Jurkat, Clone E6-1 (cell line): ENCODE measurements at regions not wholly inside any gene's neighbourhood (a gene's known extent, or its start where the extent isn't known, plus 50 kb on each side); places are given as distances from the start of the nearest gene placed in this dataset.
A peak's percentile ranks its signal among the peaks of the same experiment; 100 is the strongest.

Experiments
- DNase-seq: peaks from one replicate; pipeline ENCODE4 v3.0.0-alpha.2; 2011; ENCODE audit warnings: low read depth, low spot score
- H3K4me3 ChIP-seq: 2 replicates; pipeline ENCODE4 v1.5.1; 2011; ENCODE audit warnings: mild to moderate bottlenecking, low read length, control low read depth, moderate library complexity

DNA sequence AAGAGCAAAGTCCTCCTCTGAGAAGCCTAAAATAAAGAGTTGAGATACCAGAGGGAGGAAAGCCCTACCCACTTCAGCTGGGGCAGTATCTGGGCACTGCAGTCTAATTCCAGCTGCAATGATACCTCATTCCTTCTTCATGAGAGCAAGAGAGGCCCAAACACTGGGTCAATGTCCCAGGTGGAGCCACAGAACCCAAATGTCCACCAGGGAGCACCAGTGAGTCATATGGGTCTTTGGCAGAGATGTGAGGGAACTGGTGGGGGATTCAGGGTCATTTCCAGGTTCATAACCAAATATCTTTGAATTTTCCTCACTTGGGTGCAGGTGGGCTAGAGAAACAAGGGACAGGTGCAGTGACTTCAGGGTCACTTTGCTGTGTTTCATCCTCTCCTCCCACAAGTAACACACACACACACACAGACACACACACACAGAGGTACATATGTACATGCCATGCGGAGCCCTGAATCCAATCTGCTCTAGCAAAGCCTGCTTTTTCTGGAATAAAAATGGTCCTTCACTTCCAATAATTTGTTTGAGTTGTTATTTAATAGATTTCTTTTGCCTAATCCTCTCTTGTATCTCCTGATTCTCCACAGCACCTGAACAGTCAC lies 585.4 kb downstream of the SOX6 start:
- peak; percentile 12 for DNase-seq
- H3K4me3 ChIP-seq: no peak overlapping the region

DNA sequence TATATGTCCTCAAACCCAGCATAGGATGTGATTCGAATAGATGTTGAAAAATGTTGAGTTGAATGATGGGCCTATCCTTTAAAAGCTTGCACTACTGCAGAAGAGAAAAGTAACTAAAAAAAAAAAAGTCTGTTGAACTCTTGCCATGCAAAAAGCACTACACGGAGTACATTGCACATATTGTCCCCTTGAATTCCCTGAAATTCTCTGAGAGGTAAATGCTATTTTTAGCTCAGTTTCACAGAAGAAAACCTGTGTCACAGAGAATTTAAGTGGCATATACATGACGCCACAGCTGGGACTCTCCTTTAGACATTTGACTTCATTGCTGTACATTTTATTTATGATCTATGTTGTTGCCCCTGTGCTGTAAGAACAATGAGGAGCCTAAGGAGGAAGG lies 583.8 kb downstream of the SOX6 start:
- DNase-seq: no peak

DNA sequence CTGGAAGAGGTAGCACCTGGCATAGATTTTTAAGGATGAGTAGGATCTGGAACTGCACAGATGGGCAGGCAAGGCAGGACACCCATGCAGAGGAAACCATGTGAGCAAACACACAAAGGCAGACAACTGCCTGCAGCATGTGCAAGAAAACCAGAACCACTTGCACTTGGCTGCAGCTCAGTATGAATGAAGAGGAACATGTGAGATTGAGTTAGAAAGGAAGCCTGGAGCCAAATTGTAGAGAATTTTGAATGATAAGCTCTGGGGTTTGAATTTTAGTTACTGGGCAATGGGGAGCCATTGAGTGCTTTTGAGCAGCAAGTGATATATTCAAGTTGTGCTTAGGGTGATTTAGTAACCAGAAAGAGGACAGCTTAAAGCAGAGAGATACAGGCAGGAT lies 583.4 kb downstream of the SOX6 start:
- no peak overlapping the region for H3K4me3 ChIP-seq
- DNase-seq: no peak

More for the DNA sequence above, 583.8 kb downstream of the SOX6 start:
- H3K4me3 ChIP-seq: no peak overlapping the region

DNA sequence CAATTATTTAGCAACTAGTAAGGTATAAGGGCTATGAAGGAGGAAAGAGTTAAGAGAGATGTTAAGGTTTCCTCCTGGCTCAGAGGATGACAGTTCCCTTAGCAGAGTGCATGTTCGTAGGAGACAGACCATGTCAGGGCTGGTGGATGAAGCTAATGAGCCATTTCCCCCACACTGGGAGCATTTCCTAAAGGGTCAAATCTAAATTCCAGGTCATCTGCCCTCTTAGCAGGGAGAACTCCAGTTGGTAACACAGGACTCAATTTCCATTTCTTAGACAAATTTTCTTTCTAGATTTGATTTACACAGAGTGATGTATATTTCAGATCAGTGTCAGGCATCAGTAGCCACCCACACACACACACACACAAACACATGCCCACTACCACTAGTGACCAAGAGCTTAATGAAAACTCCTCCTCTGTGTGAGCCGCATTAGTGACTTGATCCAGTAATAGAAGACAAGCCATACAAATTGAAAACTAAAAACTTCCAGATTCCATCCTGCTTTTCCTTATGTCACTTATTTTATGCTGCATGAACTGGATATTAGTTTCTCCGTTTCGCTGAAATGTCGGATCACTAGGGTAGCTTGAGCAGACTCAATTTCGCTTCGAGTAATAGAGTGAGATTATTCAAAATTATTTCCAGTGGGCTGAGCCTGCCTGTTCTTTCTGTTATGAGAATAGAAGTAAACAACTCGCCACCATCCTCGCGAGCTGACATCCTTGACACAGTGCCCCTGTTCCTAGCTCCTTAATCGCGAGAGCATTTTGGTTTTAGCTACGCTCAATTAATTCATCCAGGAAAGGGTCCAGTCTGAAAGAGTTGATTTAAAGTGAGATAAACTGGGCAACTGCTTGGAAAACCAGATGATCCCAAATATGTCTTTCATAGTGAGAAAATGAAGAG lies 582.6 kb downstream of the SOX6 start:
- no peak for DNase-seq
- H3K4me3 ChIP-seq: no peak overlapping the region

DNA sequence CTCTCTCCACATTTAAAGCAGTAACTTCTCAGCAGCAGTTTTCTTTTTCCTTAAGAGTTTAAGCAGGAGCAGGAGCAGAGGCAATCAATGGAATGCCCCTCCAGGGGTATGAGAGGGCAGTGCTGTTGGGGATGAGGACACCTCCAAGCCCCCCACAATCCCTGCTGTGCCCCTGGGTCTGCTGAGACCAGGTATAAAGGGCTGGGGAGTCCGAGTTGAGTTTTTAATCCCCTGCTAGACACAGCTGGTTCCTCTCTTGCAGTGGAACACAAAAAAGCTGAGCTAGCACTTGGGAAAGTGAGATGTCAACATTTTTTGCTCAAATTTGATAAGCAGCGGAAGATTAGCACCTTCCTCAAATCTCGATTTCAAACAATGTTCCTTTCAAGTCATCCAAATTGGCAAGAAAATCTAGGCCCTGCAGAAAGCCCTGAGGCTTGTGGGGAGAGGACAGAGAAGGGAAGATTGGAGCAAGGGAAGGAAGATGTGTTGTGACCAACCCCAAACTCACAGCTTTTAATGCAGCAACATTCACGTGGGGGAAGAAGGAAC lies 581.9 kb downstream of the SOX6 start:
- no peak for DNase-seq
- no peak overlapping the region for H3K4me3 ChIP-seq

DNA sequence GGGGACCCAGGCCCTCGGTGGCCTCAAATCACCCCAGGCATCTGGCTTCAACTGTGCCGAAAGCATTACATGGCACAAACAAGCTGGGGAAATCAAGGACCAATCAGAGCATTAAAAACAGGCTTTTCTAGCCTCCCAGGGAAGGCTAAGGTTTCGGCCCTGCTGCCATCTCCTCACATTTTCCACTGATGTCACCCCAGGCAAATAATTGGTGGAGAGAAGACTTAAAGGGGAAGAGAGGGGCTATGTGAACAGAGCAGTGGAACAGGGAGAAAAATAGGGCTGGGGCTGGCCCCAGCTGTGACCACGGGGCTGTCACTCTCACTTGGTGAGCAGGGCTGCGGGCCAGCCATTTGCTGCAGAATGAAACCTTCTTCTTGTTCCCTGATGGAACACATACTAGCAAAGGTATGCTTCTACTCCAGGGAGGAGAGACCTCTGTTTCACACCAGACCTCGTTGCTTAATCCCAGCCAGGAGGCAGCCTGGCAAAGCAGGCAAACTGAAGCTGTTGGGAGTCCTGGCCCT lies 581.3 kb downstream of the SOX6 start:
- DNase-seq: no peak

DNA sequence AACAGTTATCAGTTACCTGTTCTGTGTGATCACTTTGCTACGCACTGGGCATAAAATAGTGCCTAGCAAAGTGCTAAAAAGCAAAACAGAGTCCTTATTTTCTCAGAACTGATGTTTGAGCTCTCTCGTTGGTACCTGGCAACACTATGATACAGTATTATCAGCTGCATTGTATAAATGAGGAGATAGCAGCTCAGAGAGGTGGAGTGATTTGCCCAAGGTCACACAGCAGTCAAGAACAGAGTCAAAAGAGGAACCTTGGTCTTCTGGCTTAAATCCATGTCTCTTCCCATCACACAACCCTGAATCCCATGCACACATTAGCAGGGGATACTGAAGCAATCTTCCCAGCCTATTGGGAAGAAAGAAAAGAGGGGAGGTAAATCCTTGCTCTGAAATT lies 580.5 kb downstream of the SOX6 start:
- DNase-seq: no peak
- H3K4me3 ChIP-seq: no peak overlapping the region

More for the DNA sequence above, 581.3 kb downstream of the SOX6 start:
- H3K4me3 ChIP-seq: no peak overlapping the region

DNA sequence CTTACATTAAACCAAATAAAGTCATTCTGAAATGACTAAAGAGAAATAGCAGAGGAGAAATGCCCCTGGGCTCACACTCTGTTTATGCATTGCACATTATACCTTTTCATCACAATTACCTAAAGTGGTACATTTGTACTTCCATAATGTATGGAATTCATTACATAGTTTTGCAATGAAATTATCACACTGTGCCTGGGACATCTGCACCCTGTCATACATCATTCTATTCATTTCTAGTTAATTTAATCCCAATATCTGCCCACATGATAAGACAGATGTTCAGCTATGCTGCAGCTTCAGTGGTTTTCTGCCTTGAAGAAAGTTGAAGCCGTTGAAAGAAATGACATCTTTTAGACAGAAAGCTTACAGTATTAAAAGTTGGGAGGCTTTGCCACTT lies 580.0 kb downstream of the SOX6 start:
- DNase-seq: no peak
- H3K4me3 ChIP-seq: no peak overlapping the region

DNA sequence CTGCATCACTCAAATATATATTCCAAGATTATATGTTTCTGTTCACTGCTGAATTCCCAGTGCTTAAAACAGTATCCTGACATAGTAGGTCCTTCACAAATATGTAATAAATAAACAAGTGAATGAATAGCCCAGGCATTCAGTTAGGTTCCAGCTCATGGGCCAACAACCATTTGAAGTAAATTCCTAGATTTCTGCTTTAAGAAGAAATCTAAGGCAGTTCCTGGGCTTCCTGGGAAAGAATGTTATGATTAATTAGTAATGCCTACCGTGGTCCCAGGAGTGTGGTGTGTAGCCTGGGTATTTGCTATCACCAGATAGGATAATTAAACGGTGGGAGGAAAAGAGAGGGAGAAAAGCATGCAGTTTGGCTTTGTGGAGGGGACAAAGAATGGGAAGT lies 576.8 kb downstream of the SOX6 start:
- H3K4me3 ChIP-seq: no peak overlapping the region
- no peak for DNase-seq

DNA sequence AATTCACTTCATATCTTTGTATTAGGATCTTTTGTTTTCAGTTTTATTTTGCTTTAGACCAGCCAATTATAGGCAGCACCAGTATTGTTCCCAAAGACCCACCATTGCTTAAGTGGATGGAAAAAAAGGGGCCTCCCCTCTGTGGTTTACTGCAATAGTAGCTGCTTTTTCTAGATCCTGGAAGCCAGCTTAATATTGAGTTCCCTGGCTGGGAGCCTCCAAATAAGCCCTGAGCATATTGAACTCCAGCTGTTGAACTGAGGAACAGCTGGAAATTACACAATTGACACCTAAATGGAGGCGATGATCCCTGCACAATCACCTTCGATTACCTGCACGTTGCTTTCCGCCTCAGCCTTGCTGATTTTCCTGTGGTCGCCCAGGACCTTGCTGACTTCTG lies 576.0 kb downstream of the SOX6 start:
- DNase-seq: no peak

DNA sequence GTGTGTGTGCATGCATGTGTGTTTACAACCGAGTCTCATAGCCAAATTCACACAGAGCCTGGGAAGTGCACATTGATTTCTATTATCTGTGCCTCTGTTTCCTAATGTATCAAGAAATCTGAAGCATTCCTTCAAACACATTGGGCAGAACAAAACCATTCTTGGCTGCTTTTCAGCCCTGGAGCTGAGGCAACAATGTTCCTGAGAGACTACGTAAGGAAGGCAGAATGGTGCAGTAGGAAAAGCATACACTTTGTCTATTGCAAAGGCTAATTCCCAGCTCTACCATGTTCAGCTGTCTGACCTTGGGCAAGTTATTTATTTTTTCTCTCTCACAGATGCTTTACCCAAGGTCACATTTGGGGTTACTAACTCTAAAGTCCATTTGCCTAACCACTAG lies 575.5 kb downstream of the SOX6 start:
- no peak for DNase-seq
- no peak overlapping the region for H3K4me3 ChIP-seq

More for the DNA sequence above, 576.0 kb downstream of the SOX6 start:
- no peak overlapping the region for H3K4me3 ChIP-seq

DNA sequence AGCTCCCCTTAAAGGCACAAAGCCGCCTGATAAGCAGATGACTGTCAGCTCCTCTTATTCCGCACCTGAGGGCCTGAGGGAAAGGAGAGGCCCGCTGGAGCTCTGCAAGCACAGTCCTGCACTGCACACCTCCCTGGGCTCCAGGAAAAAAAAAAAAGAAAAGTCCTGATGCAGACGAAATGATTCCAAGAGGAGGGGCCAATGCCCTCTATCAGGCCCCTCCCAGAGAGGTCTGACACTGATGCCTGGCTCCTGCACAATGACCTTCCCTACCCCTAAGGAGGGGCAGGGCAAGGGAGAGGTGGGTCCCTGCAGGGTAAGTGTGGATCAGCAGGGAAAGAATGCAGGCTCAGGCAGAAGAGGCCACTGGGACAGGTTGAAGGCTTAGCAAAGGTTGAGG lies 572.7 kb downstream of the SOX6 start:
- DNase-seq: no peak
- no peak overlapping the region for H3K4me3 ChIP-seq

DNA sequence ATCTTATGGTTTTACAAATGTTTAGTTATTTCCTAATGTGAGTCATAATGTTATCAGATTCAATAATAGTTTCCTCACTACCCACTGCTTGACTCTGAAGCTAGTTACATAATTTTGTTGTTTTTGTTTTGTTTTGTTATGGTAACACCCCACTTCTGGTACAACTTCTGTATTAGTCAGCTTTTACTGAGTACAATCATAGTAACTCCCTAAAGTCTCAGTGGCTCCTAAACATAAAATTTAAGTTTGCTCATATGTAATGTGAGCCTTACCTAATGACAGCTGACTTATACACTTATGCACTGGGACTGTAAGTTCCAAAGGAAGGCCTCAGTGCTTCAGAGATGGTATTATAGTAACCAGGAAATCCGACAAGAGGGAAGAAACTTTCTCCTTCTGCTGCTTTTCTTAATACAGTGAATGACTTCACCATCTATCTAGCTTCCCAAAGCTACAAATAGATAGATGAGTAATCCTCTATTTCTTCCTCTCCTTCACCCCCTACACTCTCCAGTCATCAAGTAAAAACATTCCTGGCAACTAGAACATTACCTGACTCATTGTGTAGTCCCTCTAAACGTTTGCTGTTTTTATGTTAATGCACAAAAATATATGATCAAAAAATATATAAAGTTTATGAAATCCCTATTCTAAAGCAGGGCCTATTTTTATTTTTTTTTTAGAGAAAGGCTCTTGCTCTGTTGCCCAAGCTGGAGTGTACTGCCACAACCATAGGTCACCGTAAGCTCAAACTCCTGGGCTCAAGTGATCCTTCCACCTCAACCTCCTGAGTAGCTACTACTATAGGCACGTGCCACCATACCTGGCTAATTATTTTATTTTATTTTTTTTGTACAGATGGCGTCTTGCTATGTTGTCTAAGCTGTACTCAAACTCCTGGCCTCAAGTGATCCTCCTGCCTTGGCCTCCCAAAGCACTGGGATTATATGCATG lies 563.0 kb downstream of the SOX6 start:
- H3K4me3 ChIP-seq: no peak overlapping the region
- DNase-seq: no peak

DNA sequence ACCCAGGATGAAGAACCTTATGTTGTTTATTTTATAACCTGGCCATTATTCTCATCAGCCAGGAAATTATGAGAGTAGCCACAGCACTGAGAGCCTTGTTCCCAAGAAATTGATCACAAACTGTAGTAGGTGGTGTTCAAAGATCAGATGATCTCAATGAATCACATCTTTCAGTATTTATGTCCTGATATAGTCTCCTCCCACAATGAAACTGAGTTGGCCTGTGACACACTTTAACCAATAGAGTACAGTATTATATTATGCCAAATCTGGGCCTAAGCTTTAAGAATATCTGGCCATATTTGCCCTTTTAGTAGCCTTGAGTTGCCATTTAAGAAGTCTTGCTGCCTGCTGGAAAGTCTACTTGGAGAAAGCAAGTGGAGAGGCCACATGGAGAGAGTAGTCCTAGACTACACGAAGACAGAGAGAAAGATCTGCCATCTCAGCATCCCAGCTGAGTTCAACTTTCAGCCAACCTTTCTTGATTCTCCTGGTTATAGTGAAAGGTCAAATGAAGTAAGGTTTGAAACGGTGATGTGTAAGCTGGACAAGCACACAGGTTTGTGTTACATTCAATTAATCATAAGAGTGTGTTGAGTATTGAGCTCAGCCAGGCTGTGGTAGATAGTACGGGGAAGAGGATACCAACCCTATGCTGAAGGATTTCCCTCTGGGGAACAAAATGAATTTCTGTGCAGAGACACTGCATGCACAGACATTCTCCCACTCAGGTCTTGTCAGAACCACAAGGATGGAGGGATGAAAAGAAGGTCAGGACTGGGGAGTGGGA lies 561.8 kb downstream of the SOX6 start:
- DNase-seq: no peak
- no peak overlapping the region for H3K4me3 ChIP-seq

DNA sequence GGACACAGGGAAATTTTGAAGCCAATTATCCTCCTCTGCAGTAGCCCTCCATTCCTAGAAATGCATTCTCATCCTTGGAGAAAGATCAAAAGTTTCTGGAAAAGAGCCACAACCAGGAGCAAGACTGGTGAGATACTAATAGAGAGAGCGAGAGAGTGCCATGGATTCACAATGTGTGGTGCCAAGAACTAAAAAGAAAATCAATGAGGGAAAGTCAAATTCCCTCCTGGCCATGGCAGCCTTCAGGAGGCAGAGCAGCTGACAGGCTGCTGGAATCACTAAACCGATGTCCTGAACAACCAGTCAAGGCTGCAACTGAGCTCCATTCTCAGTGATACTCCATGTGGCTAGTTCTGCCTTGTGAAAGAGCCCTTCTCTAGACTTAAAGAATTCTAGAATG lies 561.0 kb downstream of the SOX6 start:
- H3K4me3 ChIP-seq: no peak overlapping the region
- DNase-seq: no peak

DNA sequence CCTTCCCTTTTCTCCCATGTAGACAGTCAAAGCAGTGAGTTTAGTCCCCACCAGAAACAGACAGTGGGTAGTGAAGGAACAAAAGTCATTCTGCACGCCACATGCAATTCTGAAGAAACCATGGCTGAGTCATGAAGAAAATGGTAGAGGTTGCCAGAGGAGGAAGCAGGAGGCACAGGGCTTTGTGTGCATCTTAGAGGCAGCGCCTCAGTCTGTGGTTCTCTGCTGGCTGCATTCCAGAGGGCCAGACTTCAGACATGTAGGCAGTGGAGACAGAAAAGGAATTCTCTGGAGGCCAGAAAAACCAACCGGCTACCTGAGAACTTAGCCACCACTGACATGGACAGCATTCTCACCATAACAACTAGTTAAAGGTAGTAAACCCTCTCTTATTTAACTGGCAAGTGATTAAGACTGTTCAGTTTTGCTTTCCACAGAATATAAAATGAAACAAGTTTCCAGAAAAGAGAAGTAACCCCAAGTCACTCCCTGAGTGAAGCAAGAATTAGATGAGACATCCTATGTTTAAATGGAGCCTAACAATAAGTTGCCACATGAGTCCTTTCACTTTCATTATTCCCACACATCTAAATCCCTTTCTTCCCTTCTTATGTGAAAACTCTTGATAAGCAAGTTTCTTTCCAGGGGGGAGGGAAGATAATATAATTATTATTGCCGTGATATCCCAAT lies 556.1 kb downstream of the SOX6 start:
- no peak for DNase-seq
- no peak overlapping the region for H3K4me3 ChIP-seq

DNA sequence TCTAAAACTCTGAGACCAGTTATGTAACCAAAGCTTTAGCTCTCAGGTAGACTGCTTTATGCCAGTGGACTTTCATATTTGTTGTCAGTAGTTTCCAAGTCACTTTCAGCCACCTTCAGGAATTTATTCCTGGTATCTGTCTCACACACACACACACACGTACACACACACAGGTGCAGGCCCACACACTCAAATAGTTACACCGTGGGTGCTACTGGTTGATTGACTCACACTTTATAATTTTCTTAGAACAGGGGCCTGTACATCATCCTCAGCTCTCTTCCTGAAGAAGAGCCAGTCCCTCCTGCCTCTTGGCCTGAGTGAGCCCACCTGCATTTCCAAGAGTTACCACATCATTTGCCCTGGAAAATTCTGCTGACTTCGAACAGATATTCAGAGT lies 555.2 kb downstream of the SOX6 start:
- DNase-seq: no peak
- H3K4me3 ChIP-seq: no peak overlapping the region

DNA sequence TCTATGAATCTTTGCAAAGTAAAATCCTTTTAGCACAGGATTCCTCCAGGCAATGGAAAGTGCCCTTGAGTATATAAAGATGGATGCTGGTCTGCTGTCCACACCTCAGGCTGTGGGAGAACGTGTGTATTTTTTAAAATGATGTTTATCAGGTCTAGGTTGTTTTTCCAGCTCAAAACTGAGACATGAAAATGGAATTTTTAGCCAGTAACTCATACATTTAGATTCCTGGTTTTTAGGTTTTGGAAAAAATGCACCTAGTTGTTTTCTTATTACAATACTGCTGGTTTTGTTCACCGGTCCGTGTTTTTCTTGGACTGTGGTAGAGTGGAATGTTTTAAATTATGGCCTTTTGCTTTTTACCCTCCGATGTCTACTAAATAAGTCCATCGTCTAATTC lies 554.7 kb downstream of the SOX6 start:
- H3K4me3 ChIP-seq: no peak overlapping the region
- DNase-seq: no peak
